GM23248 (cell line): ENCODE measurements at regions not wholly inside any gene's neighbourhood (a gene's known extent, or its start where the extent isn't known, plus 50 kb on each side); places are given as distances from the start of the nearest gene placed in this dataset.

Experiments
- DNase-seq: peaks from one replicate; pipeline ENCODE4 v3.0.0-alpha.2; 2015
- H2AFZ ChIP-seq: fragments of 200-600 bp; sonication (generic); 2 replicates; pipeline ENCODE4 v1.6.1; 2016; ENCODE audit warnings: antibody characterized with exemption
- H3F3A ChIP-seq: fragments of 200-600 bp; sonication (generic); 2 replicates; pipeline ENCODE4 v1.6.1; 2016; ENCODE audit warnings: mild to moderate bottlenecking, antibody characterized with exemption, mixed run types; ENCODE audit not compliant: insufficient read depth
- H3K27ac ChIP-seq: fragments of 200-600 bp; sonication (generic); 2 replicates; pipeline ENCODE4 v1.5.1; 2016; ENCODE audit warnings: mild to moderate bottlenecking
- H3K27me3 ChIP-seq: fragments of 200-600 bp; sonication (generic); replicated peaks from 2 replicates; pipeline ENCODE4 v1.6.1; 2016; ENCODE audit warnings: mild to moderate bottlenecking; ENCODE audit not compliant: insufficient read depth
- H3K36me3 ChIP-seq: fragments of 200-600 bp; sonication (generic); 2 replicates; pipeline ENCODE4 v1.6.1; 2016; ENCODE audit warnings: low read depth, mild to moderate bottlenecking
- H3K4me1 ChIP-seq: fragments of 200-600 bp; sonication (generic); 2 replicates; pipeline ENCODE4 v1.6.1; 2016; ENCODE audit warnings: mild to moderate bottlenecking; ENCODE audit not compliant: insufficient read depth
- H3K4me2 ChIP-seq: fragments of 200-600 bp; sonication (generic); one replicate; pipeline ENCODE4 v1.6.1; 2016; ENCODE audit warnings: mild to moderate bottlenecking; ENCODE audit not compliant: unreplicated experiment
- H3K4me3 ChIP-seq: fragments of 200-600 bp; sonication (generic); 2 replicates; pipeline ENCODE4 v1.5.1; 2016; ENCODE audit warnings: mild to moderate bottlenecking
- H3K79me2 ChIP-seq: fragments of 200-600 bp; sonication (generic); 2 replicates; pipeline ENCODE4 v1.6.1; 2016; ENCODE audit warnings: mild to moderate bottlenecking; ENCODE audit not compliant: insufficient read depth
- H3K9ac ChIP-seq: fragments of 200-600 bp; sonication (generic); 2 replicates; pipeline ENCODE4 v1.6.1; 2016; ENCODE audit warnings: mild to moderate bottlenecking
- H3K9me2 ChIP-seq: fragments of 200-600 bp; sonication (generic); 2 replicates; pipeline ENCODE4 v1.6.1; 2016; ENCODE audit warnings: mixed run types, mild to moderate bottlenecking, moderate library complexity; ENCODE audit not compliant: insufficient read depth
- H3K9me3 ChIP-seq: fragments of 200-600 bp; sonication (generic); one replicate; pipeline ENCODE4 v1.6.1; 2017; ENCODE audit warnings: low read depth
- H4K20me1 ChIP-seq: fragments of 200-600 bp; sonication (generic); 2 replicates; pipeline ENCODE4 v1.6.0; 2016; ENCODE audit not compliant: insufficient read depth
- EZH2 ChIP-seq: fragments of 200-600 bp; sonication (generic); IDR thresholded peaks from 2 replicates; pipeline ENCODE4 v1.6.1; 2018; ENCODE audit warnings: antibody characterized with exemption, mild to moderate bottlenecking; ENCODE audit not compliant: insufficient read depth, poor library complexity, severe bottlenecking
- EZH2phosphoT487 ChIP-seq: fragments of 200-600 bp; sonication (generic); IDR thresholded peaks from 2 replicates; pipeline ENCODE4 v1.6.1; 2018; ENCODE audit warnings: antibody characterized with exemption, moderate library complexity, mild to moderate bottlenecking, low read depth; ENCODE audit not compliant: insufficient read depth
- WGBS, 2 experiments: methylation state at CpG; one replicate each; pipeline ENCODE4 v1.1.6; 2015 to 2017; ENCODE audit warnings: low lambda C conversion rate in 2 of 2, low coverage in 1 of 2; ENCODE audit errors: missing lambda C conversion rate in 2 of 2; 5-methylcytosine and 5-hydroxymethylcytosine counted together
- in situ Hi-C: fragments of 300-500 bp; cut with MboI; formaldehyde crosslinking; loops from 2 replicates; pipeline ENCODE4 v1.15.0; 2020

DNA sequence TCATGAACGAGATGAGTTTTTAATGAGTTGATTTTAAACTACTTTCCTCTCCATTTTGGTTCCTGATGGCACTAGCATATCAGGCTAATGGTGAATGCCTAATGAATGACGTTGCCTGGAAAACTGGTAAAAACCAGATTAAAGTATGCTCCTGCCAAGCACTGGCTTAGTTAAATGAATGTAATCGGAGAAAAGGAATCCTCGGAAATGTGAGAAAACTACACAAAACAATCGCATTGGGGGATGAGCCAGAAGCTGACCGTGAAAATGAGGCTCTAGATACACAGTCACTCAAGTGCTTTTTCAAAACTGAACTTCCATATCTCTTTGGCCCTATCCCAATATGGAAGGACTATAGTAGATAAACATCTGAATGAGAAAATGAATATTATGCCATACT is 153.8 kb upstream of the COL1A2 start:
- Histone ChIP-seq H3K4me1 (peaks cover 11% of the 10 kb centered on the region; the same call in 1 of the 2 replicates), H3K9me2 (no peaks in the 10 kb centered on the region; the same call in 1 of the 2 replicates), H3K36me3 (no peaks in the 10 kb centered on the region), H3K4me2 (peak overlapping the region; percentile 22), H2AFZ (peak overlapping the region; percentile 66), H3K79me2 (no peaks in the 10 kb centered on the region), H3K4me3 (peak overlapping the region; percentile 3; the same call in 1 of the 2 replicates), H3K9me3 (no peaks in the 10 kb centered on the region), H3K27ac (no peak overlapping the region), H3F3A (no peaks in the 10 kb centered on the region), H3K9ac (no peak overlapping the region), H3K27me3 (no peaks in the 10 kb centered on the region), H4K20me1 (no peaks in the 10 kb centered on the region)
- in situ Hi-C loops, result loop anchor here (25.0 kb wide), 1 partner anchor 454 kb away; no protein-coding TSS in a partner anchor
- TF ChIP-seq EZH2phosphoT487 (no peak), EZH2 (no peak)
- WGBS, 2 experiments, result 12 to 15% methylated on average over 6 of the region's 6 CpGs
- peak; percentile 46 for DNase-seq

DNA sequence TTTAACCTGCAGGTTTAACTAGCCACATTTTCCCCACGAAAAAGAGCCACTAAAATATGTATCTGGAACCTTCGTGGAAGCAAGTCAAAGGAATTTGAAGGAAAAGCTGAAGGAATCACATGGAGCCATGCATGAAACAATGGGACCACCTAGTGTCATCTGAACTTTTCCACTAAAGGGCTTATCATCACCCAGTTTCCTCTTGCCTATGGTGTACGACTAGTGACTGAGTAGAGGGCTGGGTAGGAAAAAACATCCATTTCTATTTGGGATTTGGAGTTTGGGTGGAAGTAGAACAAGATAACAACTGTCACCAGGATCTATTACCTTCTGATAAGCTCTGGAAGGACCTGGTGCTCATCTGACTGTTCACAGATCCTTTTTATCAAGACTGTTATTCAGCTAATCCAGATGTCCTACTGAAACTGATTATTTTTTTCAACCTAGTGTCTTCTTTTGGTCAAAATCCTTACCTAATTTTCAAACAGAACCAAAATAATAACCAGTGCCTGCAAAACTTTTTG is 153.2 kb upstream of the COL1A2 start:
- H3K4me1 ChIP-seq, result peaks cover 11% of the 10 kb centered on the region; the same call in 1 of the 2 replicates
- no peaks in the 10 kb centered on the region for H4K20me1 ChIP-seq
- TF ChIP-seq EZH2, result no peak
- TF ChIP-seq EZH2phosphoT487, result no peak
- no peaks in the 10 kb centered on the region for H3K79me2 ChIP-seq
- no peaks in the 10 kb centered on the region; the same call in 1 of the 2 replicates for H3K9me2 ChIP-seq
- H3K27me3 ChIP-seq, result no peaks in the 10 kb centered on the region
- WGBS, 2 experiments, result 37 to 42% methylated on average over 3 of the region's 3 CpGs
- H2AFZ ChIP-seq, result peak overlapping the region; percentile 66
- H3K4me2 ChIP-seq, result peak overlapping the region; percentile 22
- no peak overlapping the region for H3K27ac ChIP-seq
- no peak for DNase-seq
- H3K4me3 ChIP-seq, result peak overlapping the region; percentile 3; the same call in 1 of the 2 replicates
- H3K9ac ChIP-seq, result no peak overlapping the region
- no peaks in the 10 kb centered on the region for H3K36me3 ChIP-seq
- in situ Hi-C loops, result loop anchor here (25.0 kb wide), 1 partner anchor 454 kb away; no protein-coding TSS in a partner anchor
- H3F3A ChIP-seq, result no peaks in the 10 kb centered on the region
- no peaks in the 10 kb centered on the region for H3K9me3 ChIP-seq

DNA sequence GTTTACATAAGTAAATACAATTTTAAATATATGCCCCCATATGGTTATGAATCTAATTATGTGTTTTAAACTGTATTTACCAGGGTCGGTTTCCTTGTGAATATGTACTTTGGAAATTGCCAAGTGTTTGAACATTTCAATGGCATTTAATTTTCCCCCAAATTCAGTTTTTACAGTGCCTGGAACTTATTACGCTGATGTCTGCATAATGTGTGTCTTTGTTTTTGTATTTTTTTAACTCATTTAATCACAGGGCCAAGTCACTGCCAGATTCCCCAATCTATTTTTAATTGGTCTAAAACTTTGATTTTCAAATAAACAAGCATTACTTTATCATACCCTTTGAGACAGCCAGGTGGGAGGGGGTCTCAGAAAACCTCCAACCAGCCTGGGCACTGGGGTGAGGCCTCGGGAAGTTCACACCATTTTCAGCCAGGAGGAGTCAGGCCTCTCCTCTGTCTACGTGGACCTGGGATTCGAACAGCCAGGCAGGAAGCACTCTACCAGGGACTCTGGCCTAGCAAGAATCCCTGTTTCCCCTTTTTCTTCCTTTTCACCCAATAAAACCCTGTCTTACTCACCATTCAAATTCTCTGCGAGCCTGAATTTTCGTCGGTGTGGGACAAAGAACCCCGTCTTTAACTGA is 151.5 kb upstream of the COL1A2 start:
- H3K27ac ChIP-seq, result no peak overlapping the region
- in situ Hi-C loops, result loop anchor here (25.0 kb wide), 1 partner anchor 456 kb away; no protein-coding TSS in a partner anchor
- H3K4me2 ChIP-seq, result no peak overlapping the region
- H3K79me2 ChIP-seq, result no peaks in the 10 kb centered on the region
- no peak for TF ChIP-seq EZH2phosphoT487
- TF ChIP-seq EZH2, result no peak
- H3K36me3 ChIP-seq, result no peaks in the 10 kb centered on the region
- H3K27me3 ChIP-seq, result no peaks in the 10 kb centered on the region
- H3K4me1 ChIP-seq, result peaks cover 11% of the 10 kb centered on the region; the same call in 1 of the 2 replicates
- 0 out of 2 replicates have a peak overlapping the region, but pooled peaks have one; percentile 14 for H2AFZ ChIP-seq
- 61 to 68% methylated on average over 9 of the region's 9 CpGs for WGBS, 2 experiments
- H3K9me2 ChIP-seq, result no peaks in the 10 kb centered on the region; the same call in 1 of the 2 replicates
- DNase-seq, result no peak
- H3K4me3 ChIP-seq, result no peak overlapping the region
- H3K9ac ChIP-seq, result no peak overlapping the region
- no peaks in the 10 kb centered on the region for H3K9me3 ChIP-seq
- H4K20me1 ChIP-seq, result no peaks in the 10 kb centered on the region
- no peaks in the 10 kb centered on the region for H3F3A ChIP-seq

DNA sequence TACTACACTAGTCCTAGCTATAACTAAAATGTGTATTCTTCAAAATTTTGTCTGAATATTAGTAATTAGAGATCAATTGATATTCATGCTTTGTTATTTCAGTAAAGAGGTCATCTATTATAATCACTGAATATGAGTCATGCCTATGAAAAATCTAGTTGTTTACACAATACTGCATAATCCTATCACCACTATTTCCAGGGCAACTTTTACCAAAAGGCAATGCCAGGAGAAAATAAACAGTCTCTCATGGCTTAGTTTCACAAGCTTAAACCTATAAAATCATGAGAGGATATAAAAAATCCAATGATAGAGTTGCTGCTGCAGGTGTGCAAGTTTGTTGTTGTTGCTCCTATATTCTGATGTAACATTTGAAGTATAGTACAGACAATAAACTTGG is 149.9 kb upstream of the COL1A2 start:
- Histone ChIP-seq H3F3A (no peaks in the 10 kb centered on the region), H3K9ac (no peak overlapping the region), H3K4me1 (peaks cover 11% of the 10 kb centered on the region; the same call in 1 of the 2 replicates), H3K9me2 (no peaks in the 10 kb centered on the region; the same call in 1 of the 2 replicates), H4K20me1 (no peaks in the 10 kb centered on the region), H3K79me2 (no peaks in the 10 kb centered on the region), H3K27ac (no peak overlapping the region), H3K9me3 (no peaks in the 10 kb centered on the region), H3K4me3 (no peak overlapping the region), H3K27me3 (no peaks in the 10 kb centered on the region), H3K4me2 (no peak overlapping the region), H3K36me3 (no peaks in the 10 kb centered on the region), H2AFZ (no peak overlapping the region)
- in situ Hi-C loops, result loop anchor here (25.0 kb wide), 1 partner anchor 457 kb away; no protein-coding TSS in a partner anchor
- no peak for TF ChIP-seq EZH2
- no peak for TF ChIP-seq EZH2phosphoT487
- peak; percentile 16 for DNase-seq
